ENCODE measurements at regions not wholly inside any gene's neighbourhood (a gene's known extent, or its start where the extent isn't known, plus 50 kb on each side); places are given as distances from the start of the nearest gene placed in this dataset.

DNA sequence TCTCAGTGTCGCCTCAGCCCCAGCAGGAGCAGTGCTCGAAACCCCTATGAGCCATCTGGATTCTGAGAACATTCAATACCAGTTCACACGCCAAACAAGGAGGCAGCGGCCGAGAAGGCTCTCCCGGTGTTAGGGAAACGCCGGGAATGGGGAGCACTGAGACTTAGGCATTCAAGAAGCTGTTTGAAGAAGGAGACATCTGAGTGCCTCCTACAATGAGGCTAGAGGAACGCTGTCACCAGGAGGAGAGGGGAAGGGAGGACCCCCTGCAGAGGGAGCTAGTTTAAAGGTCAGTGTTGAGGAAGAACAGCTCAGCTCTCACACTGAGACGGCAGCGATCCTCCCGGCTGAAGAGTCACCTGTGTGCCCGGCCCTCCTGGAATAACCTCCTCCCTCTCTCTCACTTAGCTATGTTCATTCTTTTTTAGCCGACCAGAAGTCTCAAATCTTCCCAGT lies 69.9 kb downstream of the SERPINA3 start:
- no peak for DNase-seq

DNA sequence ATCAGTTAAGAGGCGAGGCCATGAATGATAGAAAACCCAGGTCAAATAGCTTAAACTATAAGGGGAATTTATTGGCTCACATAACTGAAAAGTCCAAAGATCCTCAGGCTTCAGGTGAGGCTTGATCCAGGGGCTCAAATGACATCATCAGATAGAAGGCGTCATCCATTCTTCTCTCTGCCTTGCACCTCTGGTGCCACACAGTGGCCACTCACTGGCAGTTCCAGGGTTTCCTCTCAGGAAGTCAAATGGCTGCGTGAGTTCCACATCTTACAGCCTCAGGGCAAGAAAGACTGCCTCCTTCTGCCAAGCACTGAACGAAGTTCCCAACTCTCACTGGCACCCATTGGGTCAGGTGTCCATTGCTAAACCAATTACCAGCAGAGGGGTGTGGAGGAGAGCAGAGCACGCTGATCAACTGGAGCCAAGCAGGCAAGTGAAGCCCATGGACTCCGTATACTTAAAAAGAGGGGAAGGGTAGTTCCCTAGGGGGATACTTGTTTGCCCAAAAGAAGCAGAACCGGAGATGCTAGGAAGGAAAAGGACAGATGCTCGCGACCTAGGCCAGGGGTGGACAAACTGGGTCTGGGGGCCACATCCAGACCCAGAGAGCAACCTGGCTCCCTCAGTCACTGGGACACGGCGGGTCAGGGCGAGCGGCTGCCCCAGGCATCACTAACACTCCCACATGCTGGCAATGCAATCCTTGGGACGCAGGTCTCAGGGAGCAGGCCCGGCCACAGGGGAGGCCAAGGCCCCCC lies 69.3 kb downstream of the SERPINA3 start:
- DNase-seq = no peak

DNA sequence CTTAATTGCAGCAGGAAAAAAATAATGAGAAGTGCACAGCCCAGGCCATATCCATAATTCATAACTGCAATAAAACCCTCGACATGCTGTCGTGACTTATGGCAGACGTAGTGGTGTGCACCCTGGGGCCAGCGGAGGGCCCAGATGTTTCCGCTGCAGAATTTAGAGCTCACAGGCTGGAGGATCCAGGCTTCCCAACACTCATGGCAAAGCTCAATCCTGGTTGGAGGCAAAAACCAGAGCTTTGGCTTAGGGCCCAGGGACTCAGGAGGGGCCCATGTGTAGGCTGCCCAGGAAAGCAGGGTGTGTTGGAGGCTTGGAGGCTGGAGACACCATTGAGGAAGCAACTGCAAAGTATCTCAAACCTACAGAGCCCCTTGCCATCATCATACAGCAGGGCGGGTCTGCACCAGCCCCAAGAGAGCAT lies 68.7 kb downstream of the SERPINA3 start:
- no peak for DNase-seq

DNA sequence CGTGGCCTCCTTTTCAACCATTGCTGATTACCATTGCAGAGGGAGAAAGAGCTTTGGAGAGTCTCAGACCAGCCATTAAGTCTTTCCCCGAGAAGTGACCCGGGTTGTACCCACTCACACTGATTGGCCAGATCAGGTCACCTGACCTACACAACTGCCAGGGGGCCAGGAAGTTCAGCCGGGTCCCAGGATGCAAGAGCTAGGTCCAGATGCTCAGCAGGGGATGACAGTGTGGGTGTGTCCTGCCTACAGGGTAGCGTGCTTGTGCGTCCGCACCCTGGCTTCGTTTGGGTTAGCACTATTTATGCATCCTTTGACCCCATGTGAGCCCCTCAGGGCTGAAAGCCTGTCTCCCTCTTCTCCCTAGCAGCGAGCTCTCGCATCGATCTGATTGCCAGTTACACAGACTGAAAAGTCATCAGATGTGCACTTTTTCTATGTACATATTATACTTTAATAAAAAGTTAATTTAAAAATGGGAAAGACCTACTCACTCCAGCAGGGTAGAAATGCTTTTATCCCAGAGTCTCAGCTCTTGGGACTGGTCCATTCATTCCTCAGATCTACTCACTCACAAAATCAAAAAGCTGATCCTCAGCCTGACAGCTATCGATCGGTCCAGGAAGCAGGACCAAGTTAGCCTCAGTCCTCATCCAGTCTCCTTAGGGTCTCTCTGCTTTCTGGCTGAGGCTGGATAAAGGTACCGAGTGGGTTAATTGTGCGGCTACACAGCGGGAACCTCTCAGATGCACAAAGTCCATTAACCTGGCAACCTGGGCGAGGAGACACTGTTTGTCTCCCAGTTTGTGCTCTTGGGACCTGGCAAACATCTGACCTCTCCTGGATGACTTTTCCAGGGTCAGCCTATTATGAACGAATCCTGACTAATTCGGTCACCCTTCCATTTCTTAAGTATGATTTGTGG lies 68.0 kb downstream of the SERPINA3 start:
- no peak for DNase-seq

DNA sequence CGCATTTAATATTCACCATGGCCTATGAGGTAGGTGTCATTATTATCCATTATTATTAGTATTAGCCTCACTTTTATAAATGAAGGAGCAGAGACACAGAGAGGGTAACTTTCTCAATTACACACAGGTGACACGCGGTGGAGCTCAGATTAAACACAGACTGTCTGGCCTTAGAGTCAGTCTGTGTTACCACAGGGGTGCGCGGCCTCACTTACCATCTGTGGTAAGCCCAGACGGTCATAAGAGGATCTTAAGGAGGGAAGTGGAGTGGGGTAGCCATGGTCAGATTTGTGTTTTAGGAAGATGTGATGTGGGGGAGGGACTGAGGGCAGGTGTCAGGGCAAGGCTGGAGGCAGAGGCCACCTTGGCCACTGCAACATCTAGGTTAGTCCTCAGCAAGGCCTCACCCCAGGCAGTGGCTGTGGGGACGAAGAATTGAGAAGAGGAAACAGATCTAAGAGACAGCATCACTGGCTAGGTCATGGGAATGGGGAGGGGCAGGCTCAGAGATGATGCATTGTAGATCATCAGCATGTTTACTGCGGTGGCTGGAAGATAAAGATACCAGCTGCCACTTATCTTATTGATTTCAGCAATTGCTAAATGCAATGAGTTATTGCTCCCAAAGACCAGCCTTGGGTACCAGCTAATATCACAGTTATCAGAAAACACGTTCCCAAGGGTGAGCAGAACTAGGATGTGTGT lies 67.1 kb downstream of the SERPINA3 start:
- no peak for DNase-seq

DNA sequence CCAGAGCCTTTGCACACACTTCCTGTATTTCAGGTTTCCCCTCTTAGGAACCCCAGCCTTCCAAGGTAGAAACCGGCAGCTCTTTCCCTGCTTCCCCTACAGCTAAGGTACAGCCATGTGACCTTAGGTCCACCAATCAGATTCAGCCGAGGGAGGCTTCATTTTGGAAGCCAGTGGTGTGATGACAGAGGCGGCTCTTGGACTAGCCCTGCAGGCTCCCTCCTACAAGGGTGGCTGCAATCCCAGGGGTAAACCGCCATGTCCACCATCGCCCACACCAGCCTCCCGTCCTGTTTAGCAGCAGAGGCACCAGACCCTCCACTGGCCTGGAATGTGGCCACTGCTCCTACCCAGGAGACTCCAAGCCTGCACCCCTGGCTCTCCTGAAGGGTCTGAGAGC lies 65.6 kb downstream of the SERPINA3 start:
- no peak for DNase-seq

DNA sequence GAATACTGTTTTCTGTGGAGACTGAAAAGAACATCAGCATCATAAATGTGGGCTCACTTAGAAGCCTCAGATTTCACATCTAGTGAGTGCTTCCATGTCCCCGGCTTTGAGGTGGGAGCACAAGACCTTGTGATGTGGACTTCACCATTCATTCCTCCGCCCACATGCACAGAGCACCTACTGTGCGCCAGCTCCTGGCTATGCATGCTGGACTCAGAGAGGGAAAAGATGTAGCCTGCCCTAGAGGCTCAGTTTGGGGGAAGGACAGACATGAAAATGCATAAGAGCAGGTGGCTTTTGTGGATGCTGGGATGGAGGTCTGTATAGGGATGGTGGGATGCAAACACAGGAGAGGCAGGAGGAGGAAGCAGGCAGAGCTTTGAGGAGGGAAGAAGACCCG lies 65.0 kb downstream of the SERPINA3 start:
- no peak for DNase-seq

DNA sequence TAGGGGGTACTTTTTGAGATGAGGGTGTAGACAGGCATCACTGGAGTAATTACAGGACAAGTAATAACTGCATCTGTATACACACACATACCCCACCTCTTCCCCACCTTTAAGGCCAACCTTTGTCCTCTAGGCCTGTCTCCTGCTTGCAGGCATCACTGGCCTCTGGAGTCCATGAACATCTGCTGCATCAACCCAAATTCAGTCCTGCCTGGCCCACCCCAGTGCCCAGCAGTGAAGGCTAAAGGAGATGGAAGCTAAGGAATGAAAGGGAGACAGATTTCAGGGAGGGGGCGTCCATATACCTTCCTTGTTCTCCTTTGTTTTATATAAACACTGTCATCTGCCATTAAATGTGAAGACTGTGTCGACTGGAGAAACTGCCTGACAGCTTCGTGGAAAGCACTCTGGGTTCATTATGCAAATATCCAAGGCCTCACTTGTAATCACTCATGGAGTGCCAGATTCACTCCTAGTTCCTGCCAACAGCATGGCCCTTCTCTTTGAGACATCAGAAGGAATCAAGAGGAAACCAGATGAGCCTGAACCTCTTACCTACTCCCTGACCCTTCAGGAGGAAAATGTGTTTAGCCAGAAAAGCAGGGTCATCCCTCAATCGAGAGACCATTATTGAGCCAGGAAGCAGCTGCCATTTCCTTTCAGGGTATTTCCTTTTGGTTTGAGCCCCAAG lies 64.4 kb downstream of the SERPINA3 start:
- DNase-seq = no peak

DNA sequence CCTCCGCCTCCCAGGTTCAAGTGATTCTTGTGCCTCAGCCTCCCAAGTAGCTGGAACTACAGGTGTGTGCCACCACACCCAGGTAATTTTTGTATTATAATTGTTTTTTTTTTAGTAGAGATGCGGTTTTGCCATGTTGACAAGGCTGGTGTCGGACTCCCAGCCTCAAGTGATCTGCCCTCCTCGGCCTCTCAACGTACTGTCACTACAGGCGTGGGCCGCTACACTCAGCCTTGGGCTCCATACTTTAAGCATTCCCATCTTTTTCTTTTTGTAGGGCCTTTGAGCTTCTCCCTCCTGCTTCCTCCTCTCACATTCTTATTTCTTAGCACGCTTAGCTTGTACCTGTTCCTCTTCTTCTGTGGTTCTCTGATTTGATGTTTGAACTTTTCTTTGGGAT lies 62.8 kb downstream of the SERPINA3 start:
- DNase-seq = no peak

DNA sequence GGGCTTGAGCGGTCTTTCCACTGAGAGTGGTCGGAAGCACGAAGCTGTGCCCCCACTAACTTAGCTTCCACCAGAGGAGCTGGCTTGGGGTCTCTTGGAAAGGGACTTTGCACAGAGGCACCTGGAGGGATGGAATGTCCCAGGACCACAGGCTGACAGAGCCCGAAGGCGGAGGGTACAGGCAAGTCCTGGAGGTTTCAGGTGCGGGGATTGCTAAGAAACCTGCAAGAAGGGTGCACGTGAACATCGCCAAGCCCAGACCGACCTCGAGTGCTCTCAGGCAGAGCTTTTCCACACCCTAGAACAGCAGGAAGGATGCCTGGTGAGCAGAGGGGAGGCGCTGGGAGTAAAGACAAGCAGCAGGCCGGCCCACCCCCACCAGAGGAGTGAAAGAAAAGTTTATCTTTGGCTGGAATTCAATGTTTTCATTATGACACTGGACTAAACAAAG lies 61.6 kb downstream of the SERPINA3 start:
- no peak for DNase-seq

All from stimulated activated CD4-positive, alpha-beta T cell treated with anti-CD3 and anti-CD28 coated beads, Interleukin-4, amount 100 ng/mL, for 24 hours (primary cell).